Loucy (cell line): ENCODE measurements at regions not wholly inside any gene's neighbourhood (a gene's known extent, or its start where the extent isn't known, plus 50 kb on each side); places are given as distances from the start of the nearest gene placed in this dataset.

ENCODE experiments used
- EZH2phosphoT487 ChIP-seq: fragments of 200-600 bp; IDR thresholded peaks from 2 replicates; pipeline ENCODE4 v1.6.1; 2018; ENCODE audit warnings: antibody characterized with exemption, mild to moderate bottlenecking, moderate library complexity, borderline replicate concordance
- TF ChIP-seq, protein P1 (sequence below): fragments of 200-600 bp; sonication (generic); conservative IDR thresholded peaks from 2 replicates; pipeline ENCODE4 v1.5.1; 2014; ENCODE audit warnings: mild to moderate bottlenecking, antibody characterized with exemption, low read length

- TF ChIP-seq, protein P1, sequence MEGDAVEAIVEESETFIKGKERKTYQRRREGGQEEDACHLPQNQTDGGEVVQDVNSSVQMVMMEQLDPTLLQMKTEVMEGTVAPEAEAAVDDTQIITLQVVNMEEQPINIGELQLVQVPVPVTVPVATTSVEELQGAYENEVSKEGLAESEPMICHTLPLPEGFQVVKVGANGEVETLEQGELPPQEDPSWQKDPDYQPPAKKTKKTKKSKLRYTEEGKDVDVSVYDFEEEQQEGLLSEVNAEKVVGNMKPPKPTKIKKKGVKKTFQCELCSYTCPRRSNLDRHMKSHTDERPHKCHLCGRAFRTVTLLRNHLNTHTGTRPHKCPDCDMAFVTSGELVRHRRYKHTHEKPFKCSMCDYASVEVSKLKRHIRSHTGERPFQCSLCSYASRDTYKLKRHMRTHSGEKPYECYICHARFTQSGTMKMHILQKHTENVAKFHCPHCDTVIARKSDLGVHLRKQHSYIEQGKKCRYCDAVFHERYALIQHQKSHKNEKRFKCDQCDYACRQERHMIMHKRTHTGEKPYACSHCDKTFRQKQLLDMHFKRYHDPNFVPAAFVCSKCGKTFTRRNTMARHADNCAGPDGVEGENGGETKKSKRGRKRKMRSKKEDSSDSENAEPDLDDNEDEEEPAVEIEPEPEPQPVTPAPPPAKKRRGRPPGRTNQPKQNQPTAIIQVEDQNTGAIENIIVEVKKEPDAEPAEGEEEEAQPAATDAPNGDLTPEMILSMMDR: no peak
- no peak for TF ChIP-seq EZH2phosphoT487
Measured at GRCh38 chr16:49970797-49971431, 54.1 kb upstream of the CNEP1R1 start.
